CD4-positive, CD25-positive, alpha-beta regulatory T cell (primary cell): ENCODE measurements at regions not wholly inside any gene's neighbourhood (a gene's known extent, or its start where the extent isn't known, plus 50 kb on each side); places are given as distances from the start of the nearest gene placed in this dataset.

ENCODE experiments used
- ATAC-seq, 2 donors: fragments of 150-1000 bp; cut with Tn5 transposase; one replicate each; pipeline ENCODE4 v1.10.0; 2021; ENCODE audit warnings: low read depth in 2 of 2, moderate number of reproducible peaks in 2 of 2, moderate library complexity in 1 of 2
- DNase-seq, 3 donors: peaks; one replicate each; pipeline versions ENCODE4 v3.0.0 to v3.0.0-alpha.2; 2012 to 2022; ENCODE audit warnings: mixed read lengths in 1 of 3
- H3K27ac ChIP-seq: one replicate; pipeline ENCODE4 v1.7.0; 2013; ENCODE audit warnings: mild to moderate bottlenecking, low read length; ENCODE audit not compliant: insufficient read depth, poor library complexity, severe bottlenecking
- H3K27me3 ChIP-seq: one replicate; pipeline ENCODE4 v1.7.0; 2013; ENCODE audit warnings: low read length; ENCODE audit not compliant: control insufficient read depth, insufficient read depth
- H3K36me3 ChIP-seq: one replicate; pipeline ENCODE4 v1.7.0; 2013; ENCODE audit warnings: mild to moderate bottlenecking, low read length, moderate library complexity; ENCODE audit not compliant: control insufficient read depth, insufficient read depth
- H3K4me1 ChIP-seq: 2 replicates; pipeline ENCODE4 v1.7.0; 2013; ENCODE audit warnings: mild to moderate bottlenecking, low read length; ENCODE audit not compliant: insufficient read depth, control insufficient read depth, poor library complexity, severe bottlenecking
- H3K4me3 ChIP-seq: one replicate; pipeline ENCODE4 v1.7.0; 2013; ENCODE audit warnings: low read depth, mild to moderate bottlenecking, low read length, moderate library complexity
- H3K9me3 ChIP-seq, 2 experiments: 1 replicate in 1 of 2; 2 replicates in 1 of 2; pipeline ENCODE4 v1.7.0; 2013; ENCODE audit warnings: low read length in 2 of 2, mild to moderate bottlenecking in 1 of 2, moderate library complexity in 1 of 2; ENCODE audit not compliant: control insufficient read depth in 2 of 2
- H3K27ac Mint-ChIP-seq, 3 donors: one replicate each; pipeline ENCODE4 v1.8.0; 2020 to 2022; ENCODE audit warnings: mild to moderate bottlenecking in 3 of 3, mixed read lengths in 3 of 3, moderate library complexity in 2 of 3
- H3K27me3 Mint-ChIP-seq: one replicate; pipeline ENCODE4 v1.8.0; 2022; ENCODE audit warnings: mild to moderate bottlenecking, mixed read lengths
- H3K36me3 Mint-ChIP-seq: one replicate; pipeline ENCODE4 v1.8.0; 2020; ENCODE audit warnings: mixed read lengths
- H3K4me1 Mint-ChIP-seq, 4 donors: one replicate each; pipeline ENCODE4 v1.8.0; 2020 to 2022; ENCODE audit warnings: mixed read lengths in 4 of 4, mild to moderate bottlenecking in 1 of 4
- H3K4me3 Mint-ChIP-seq, 4 donors: one replicate each; pipeline ENCODE4 v1.8.0; 2020 to 2022; ENCODE audit warnings: mild to moderate bottlenecking in 4 of 4, mixed read lengths in 4 of 4, moderate library complexity in 3 of 4
- H3K9me3 Mint-ChIP-seq, 7 donors: one replicate each; pipeline ENCODE4 v1.8.0; 2020 to 2022; ENCODE audit warnings: mixed read lengths in 7 of 7, mild to moderate bottlenecking in 3 of 7, moderate library complexity in 2 of 7

DNA sequence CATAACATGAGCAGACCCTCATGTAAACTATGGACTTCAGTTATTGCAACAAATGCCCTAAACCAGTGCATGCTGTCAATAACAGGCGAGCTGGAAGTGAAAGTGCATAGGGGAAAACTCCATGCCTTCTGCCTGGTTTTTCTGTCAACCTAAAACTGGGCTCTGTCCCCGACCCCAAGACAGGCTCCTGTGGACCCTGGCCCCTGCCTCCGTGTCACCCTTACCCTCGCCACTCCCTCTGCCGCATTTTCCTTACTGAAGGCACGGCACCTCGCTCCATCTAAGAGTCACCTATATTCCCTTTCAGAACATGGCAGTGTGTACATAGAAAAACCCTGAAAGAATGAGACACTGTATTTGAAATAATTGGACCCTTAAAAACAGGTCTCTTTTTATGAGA, 151.3 kb downstream of the SHANK2 start:
- H3K4me3 Mint-ChIP-seq: no peak overlapping the region
- H3K27ac ChIP-seq: no peak overlapping the region
- no peaks in the 10 kb centered on the region for H3K27me3 ChIP-seq
- no peak for ATAC-seq
- no peak for DNase-seq
- no peak overlapping the region for H3K27ac Mint-ChIP-seq
- no peaks in the 10 kb centered on the region for H3K4me1 Mint-ChIP-seq
- H3K9me3 ChIP-seq: no peaks in the 10 kb centered on the region
- no peaks in the 10 kb centered on the region for H3K27me3 Mint-ChIP-seq
- no peaks in the 10 kb centered on the region for H3K4me1 ChIP-seq
- H3K9me3 Mint-ChIP-seq: peaks cover 0 to 2% (median 0%) of the 10 kb centered on the region in 7 donors
- H3K36me3 ChIP-seq: no peaks in the 10 kb centered on the region
- H3K36me3 Mint-ChIP-seq: no peaks in the 10 kb centered on the region
- no peak overlapping the region for H3K4me3 ChIP-seq

- Histone ChIP-seq H3K4me1 (no peaks in the 10 kb centered on the region), H3K27me3 (no peaks in the 10 kb centered on the region), H3K4me3 (no peak overlapping the region), H3K27ac (no peak overlapping the region), H3K36me3 (no peaks in the 10 kb centered on the region), H3K9me3 (no peaks in the 10 kb centered on the region)
- peaks cover 0 to 2% (median 0%) of the 10 kb centered on the region in 7 donors for H3K9me3 Mint-ChIP-seq
- DNase-seq (no peak), ATAC-seq (no peak)
- no peak overlapping the region for H3K4me3 Mint-ChIP-seq
- no peaks in the 10 kb centered on the region for H3K4me1 Mint-ChIP-seq
- no peaks in the 10 kb centered on the region for H3K27me3 Mint-ChIP-seq
- H3K27ac Mint-ChIP-seq: no peak overlapping the region
- H3K36me3 Mint-ChIP-seq: no peaks in the 10 kb centered on the region
Measured at GRCh38 chr11:71098776-71099175, 153.6 kb downstream of the SHANK2 start.

DNA sequence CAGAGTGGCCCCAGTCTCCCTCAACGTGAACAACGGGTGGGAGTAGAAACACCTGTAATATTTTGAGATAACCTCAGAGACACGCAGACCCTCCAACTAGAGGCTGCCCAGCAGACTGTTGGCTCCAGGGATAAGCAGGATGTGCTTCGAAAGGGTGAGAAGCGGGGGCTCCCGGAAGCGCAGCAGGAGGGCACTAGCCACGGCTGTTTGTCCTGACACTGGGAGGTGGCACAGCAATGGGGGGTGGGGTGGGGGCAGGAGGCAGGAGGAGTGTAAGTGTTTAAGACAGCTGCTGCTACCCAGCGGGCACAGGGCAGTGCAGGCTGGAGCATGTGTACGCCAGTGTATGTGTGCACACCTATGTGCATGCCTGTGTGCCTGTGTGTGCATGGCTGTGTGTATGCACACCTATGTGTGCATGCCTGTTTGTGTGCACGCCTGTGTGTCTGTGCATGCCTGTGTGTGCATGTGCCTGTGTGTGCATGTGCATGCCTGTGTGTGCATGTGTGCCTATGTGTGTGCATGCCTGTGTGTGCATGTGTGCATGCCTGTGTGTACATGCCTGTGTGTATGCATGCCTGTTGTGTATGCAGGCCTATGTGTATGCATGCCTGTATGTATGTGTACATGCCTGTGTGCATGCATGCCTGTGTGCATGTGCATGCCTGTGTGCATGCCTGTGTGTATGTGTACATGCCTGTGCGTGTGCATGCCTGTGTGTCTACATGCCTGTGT, 154.7 kb downstream of the SHANK2 start:
- Histone ChIP-seq H3K4me1 (no peaks in the 10 kb centered on the region), H3K4me3 (no peak overlapping the region), H3K36me3 (no peaks in the 10 kb centered on the region), H3K27ac (no peak overlapping the region), H3K27me3 (no peaks in the 10 kb centered on the region), H3K9me3 (no peaks in the 10 kb centered on the region)
- Mint-ChIP-seq H3K4me1 (no peaks in the 10 kb centered on the region), H3K9me3 (peaks cover 0 to 2% (median 0%) of the 10 kb centered on the region in 7 donors), H3K27me3 (no peaks in the 10 kb centered on the region), H3K36me3 (no peaks in the 10 kb centered on the region), H3K4me3 (no peak overlapping the region), H3K27ac (no peak overlapping the region)
- ATAC-seq (no peak), DNase-seq (no peak)

- H3K36me3 ChIP-seq: no peaks in the 10 kb centered on the region
- no peak overlapping the region for H3K27ac ChIP-seq
- H3K4me1 Mint-ChIP-seq: no peaks in the 10 kb centered on the region
- H3K27ac Mint-ChIP-seq: no peak overlapping the region
- no peak for DNase-seq
- no peaks in the 10 kb centered on the region for H3K4me1 ChIP-seq
- no peaks in the 10 kb centered on the region for H3K27me3 Mint-ChIP-seq
- H3K36me3 Mint-ChIP-seq: no peaks in the 10 kb centered on the region
- no peak overlapping the region for H3K4me3 Mint-ChIP-seq
- no peak for ATAC-seq
- H3K9me3 ChIP-seq: no peaks in the 10 kb centered on the region
- H3K9me3 Mint-ChIP-seq: peaks cover 0 to 2% (median 0%) of the 10 kb centered on the region in 7 donors
- H3K27me3 ChIP-seq: no peaks in the 10 kb centered on the region
- no peak overlapping the region for H3K4me3 ChIP-seq
Measured at GRCh38 chr11:71096751-71097388, 155.5 kb downstream of the SHANK2 start.

GRCh38 chr11:71095294-71095850, 157.0 kb downstream of the SHANK2 start:
- Histone ChIP-seq H3K27me3 (no peaks in the 10 kb centered on the region), H3K27ac (no peak overlapping the region), H3K36me3 (no peaks in the 10 kb centered on the region), H3K9me3 (no peaks in the 10 kb centered on the region), H3K4me3 (no peak overlapping the region), H3K4me1 (no peaks in the 10 kb centered on the region)
- Mint-ChIP-seq H3K4me3 (no peak overlapping the region), H3K27ac (no peak overlapping the region), H3K9me3 (peaks cover 0 to 2% (median 0%) of the 10 kb centered on the region in 7 donors), H3K27me3 (no peaks in the 10 kb centered on the region), H3K36me3 (no peaks in the 10 kb centered on the region), H3K4me1 (no peaks in the 10 kb centered on the region)
- DNase-seq (no peak), ATAC-seq (no peak)

- no peak for ATAC-seq
- H3K27me3 Mint-ChIP-seq: no peaks in the 10 kb centered on the region
- H3K4me3 Mint-ChIP-seq: no peak overlapping the region
- no peak overlapping the region for H3K27ac Mint-ChIP-seq
- Histone ChIP-seq H3K9me3 (no peaks in the 10 kb centered on the region), H3K27ac (no peak overlapping the region), H3K4me3 (no peak overlapping the region), H3K27me3 (no peaks in the 10 kb centered on the region), H3K4me1 (no peaks in the 10 kb centered on the region), H3K36me3 (no peaks in the 10 kb centered on the region)
- H3K9me3 Mint-ChIP-seq: peaks cover 0 to 2% (median 0%) of the 10 kb centered on the region in 7 donors
- no peaks in the 10 kb centered on the region for H3K36me3 Mint-ChIP-seq
- peaks cover 0 to 2% (median 0%) of the 10 kb centered on the region in 4 donors for H3K4me1 Mint-ChIP-seq
- no peak for DNase-seq
Measured at GRCh38 chr11:71094296-71095077, 157.9 kb downstream of the SHANK2 start.

GRCh38 chr11:71093783-71094182, 158.6 kb downstream of the SHANK2 start:
- Mint-ChIP-seq H3K9me3 (peaks cover 0 to 1% (median 0%) of the 10 kb centered on the region in 7 donors), H3K4me3 (no peak overlapping the region), H3K36me3 (no peaks in the 10 kb centered on the region), H3K4me1 (peaks cover 0 to 2% (median 0%) of the 10 kb centered on the region in 4 donors), H3K27ac (no peak overlapping the region), H3K27me3 (no peaks in the 10 kb centered on the region)
- H3K27me3 ChIP-seq: no peaks in the 10 kb centered on the region
- H3K4me3 ChIP-seq: no peak overlapping the region
- H3K36me3 ChIP-seq: no peaks in the 10 kb centered on the region
- peak in 1 of 2 donors; percentile 28 for ATAC-seq
- no peak for DNase-seq
- no peak overlapping the region for H3K27ac ChIP-seq
- H3K4me1 ChIP-seq: no peaks in the 10 kb centered on the region
- H3K9me3 ChIP-seq: no peaks in the 10 kb centered on the region
